Endothelial cell of umbilical vein (primary cell): ENCODE measurements at regions not wholly inside any gene's neighbourhood (a gene's known extent, or its start where the extent isn't known, plus 50 kb on each side); places are given as distances from the start of the nearest gene placed in this dataset.

Source experiments
- BruUV-seq: library from RNA; stranded (reverse); fragments of 400-500 nt; replicated peaks from 2 replicates; lab custom pipeline; 2021; lab: Mats Ljungman, UMichigan
- CTCF ChIA-PET: fragments of 300-600, 350-600 bp; sonication (Branson Sonifier 250); formaldehyde crosslinking; loops from one replicate; lab custom pipeline; 2021; ENCODE audit warnings: antibody characterized with exemption, inconsistent platforms; lab: Charles Lee
- POLR2A ChIA-PET: fragments of 300-600, 350-600 bp; sonication (Branson Sonifier 250); formaldehyde crosslinking; loops from one replicate; lab custom pipeline; 2021; ENCODE audit warnings: antibody characterized with exemption, inconsistent platforms; lab: Charles Lee
- DNase-seq: peaks from one replicate; pipeline ENCODE4 v3.0.0-alpha.2; 2011; ENCODE audit warnings: low read depth, low spot score
- FAIRE-seq: peaks from 2 replicates; lab custom pipeline; 2011; peaks lifted over from hg19 to GRCh38; lab: Jason Lieb, UNC
- H2AFZ ChIP-seq: 2 replicates; pipeline ENCODE4 v1.6.0; 2012; ENCODE audit warnings: low read depth, low read length, control low read depth, inconsistent platforms
- H3K27ac ChIP-seq: 2 replicates; pipeline ENCODE4 v1.5.1; 2011; ENCODE audit warnings: low read depth, mild to moderate bottlenecking, control low read depth, low read length, moderate library complexity; ENCODE audit not compliant: insufficient read depth
- H3K27me3 ChIP-seq, 2 experiments: 2 replicates each; pipeline versions ENCODE4 v1.6.0 to v1.6.1; 2011; ENCODE audit warnings: low read length in 2 of 2, mixed read lengths in 1 of 2; ENCODE audit not compliant: control insufficient read depth in 2 of 2, insufficient read depth in 2 of 2
- H3K36me3 ChIP-seq, 2 experiments: 2 replicates in 1 of 2; 3 replicates in 1 of 2; pipeline ENCODE4 v1.5.1; 2011; ENCODE audit warnings: low read length in 2 of 2, mild to moderate bottlenecking in 1 of 2, moderate library complexity in 1 of 2; ENCODE audit not compliant: control insufficient read depth in 2 of 2, insufficient read depth in 2 of 2; ENCODE audit errors: extremely low read depth in 1 of 2
- H3K4me1 ChIP-seq: 3 replicates; pipeline ENCODE4 v1.5.1; 2011; ENCODE audit warnings: mild to moderate bottlenecking, low read length; ENCODE audit not compliant: control insufficient read depth, insufficient read depth; ENCODE audit errors: extremely low read depth
- H3K4me2 ChIP-seq: 2 replicates; pipeline ENCODE4 v1.6.1; 2011; ENCODE audit warnings: low read length, control low read depth, mixed read lengths; ENCODE audit not compliant: insufficient read depth
- H3K4me3 ChIP-seq, 3 experiments: fragments of 200-600 bp in 1 of 3; sonication (generic), shearing (Covaris generic) in 1 of 3; replicated peaks in 1 of 3; 2 replicates each; pipeline ENCODE4 v1.5.1; 2011 to 2016; ENCODE audit warnings: control low read depth in 3 of 3, low read length in 3 of 3, mild to moderate bottlenecking in 2 of 3, inconsistent platforms in 1 of 3, low read depth in 1 of 3, moderate library complexity in 1 of 3; ENCODE audit not compliant: insufficient read depth in 1 of 3
- H3K79me2 ChIP-seq: 2 replicates; pipeline ENCODE4 v1.6.0; 2012; ENCODE audit warnings: low read length, inconsistent platforms; ENCODE audit not compliant: control insufficient read depth, insufficient read depth
- H3K9ac ChIP-seq: replicated peaks from 2 replicates; pipeline ENCODE3; 2011; ENCODE audit warnings: low read length, control low read depth; ENCODE audit not compliant: insufficient read depth; ENCODE audit errors: extremely low read depth
- H3K9me1 ChIP-seq: replicated peaks from 3 replicates; pipeline ENCODE4 v1.6.0; 2011; ENCODE audit warnings: mild to moderate bottlenecking, low read length; ENCODE audit not compliant: control insufficient read depth, insufficient read depth; ENCODE audit errors: extremely low read depth
- H3K9me3 ChIP-seq: replicated peaks from 2 replicates; pipeline ENCODE4 v1.5.1; 2012; ENCODE audit warnings: low read length, inconsistent platforms; ENCODE audit not compliant: control insufficient read depth, insufficient read depth
- H4K20me1 ChIP-seq: replicated peaks from 2 replicates; pipeline ENCODE3; 2011; ENCODE audit warnings: mild to moderate bottlenecking, low read length; ENCODE audit not compliant: control insufficient read depth, insufficient read depth; ENCODE audit errors: extremely low read depth
- CTCF ChIP-seq, 2 donors: IDR thresholded peaks; 1 replicate in 1 of 2; 2 replicates in 1 of 2; pipeline ENCODE4 v1.5.1; 2011; ENCODE audit warnings: low read length in 2 of 2, mild to moderate bottlenecking in 2 of 2, moderate library complexity in 2 of 2, control low read depth in 1 of 2, inconsistent platforms in 1 of 2, low read depth in 1 of 2; ENCODE audit not compliant: insufficient read depth in 1 of 2; ENCODE audit errors: extremely low read depth in 1 of 2
- EZH2 ChIP-seq: IDR thresholded peaks from 2 replicates; pipeline ENCODE4 v1.6.1; 2012; ENCODE audit warnings: borderline replicate concordance, low read depth, mild to moderate bottlenecking, moderate library complexity, low read length, inconsistent platforms; ENCODE audit not compliant: severe bottlenecking
- FOS ChIP-seq: IDR thresholded peaks from 2 replicates; pipeline ENCODE4 v1.6.1; 2011; ENCODE audit warnings: mild to moderate bottlenecking, low read length, moderate library complexity, borderline replicate concordance; ENCODE audit not compliant: insufficient read depth
- GATA2 ChIP-seq: IDR thresholded peaks from 2 replicates; pipeline ENCODE4 v1.7.0; 2011; ENCODE audit warnings: low read depth, mild to moderate bottlenecking, moderate library complexity, mixed read lengths, low read length; ENCODE audit not compliant: insufficient read length, insufficient read depth
- JUN ChIP-seq: IDR thresholded peaks from 2 replicates; pipeline ENCODE4 v1.6.1; 2011; ENCODE audit warnings: borderline replicate concordance, low read depth; ENCODE audit not compliant: insufficient read length, insufficient read depth
- MAX ChIP-seq: IDR thresholded peaks from 2 replicates; pipeline ENCODE4 v1.6.1; 2011; ENCODE audit not compliant: insufficient read depth, insufficient read length
- MYC ChIP-seq: IDR thresholded peaks from one replicate; pipeline ENCODE4 v1.6.1; 2011; ENCODE audit warnings: mild to moderate bottlenecking, low read depth, low read length
- POLR2A ChIP-seq: IDR thresholded peaks from 2 replicates; pipeline ENCODE4 v1.6.1; 2012; ENCODE audit warnings: low read depth, mild to moderate bottlenecking, control low read depth, low read length
- POLR2AphosphoS5 ChIP-seq: IDR thresholded peaks from 2 replicates; pipeline ENCODE4 v1.6.1; 2012; ENCODE audit warnings: low read depth, mild to moderate bottlenecking, control low read depth, low read length, moderate library complexity; ENCODE audit not compliant: insufficient read depth
- dilution Hi-C: fragments of 300-500 bp; cut with MboI; formaldehyde crosslinking; loops from one replicate; pipeline ENCODE4 v1.15.0; 2019; ENCODE audit warnings: low sequenced_read_pairs; ENCODE audit not compliant: extremely low pct_ligation_motif_present
- intact Hi-C: fragments of 100-400 bp; cut with micrococcal nuclease; formaldehyde crosslinking; loops from one replicate; pipeline ENCODE4 v1.10.0; 2022

- FAIRE-seq: no peak
- no peak for TF ChIP-seq POLR2A
- no peak for TF ChIP-seq EZH2
- Histone ChIP-seq H3K36me3 (no peaks in the 10 kb centered on the region), H3K79me2 (no peaks in the 10 kb centered on the region), H3K9ac (no peak overlapping the region), H3K4me1 (no peaks in the 10 kb centered on the region), H3K27me3 (no peaks in the 10 kb centered on the region), H3K9me1 (no peaks in the 10 kb centered on the region), H4K20me1 (no peaks in the 10 kb centered on the region), H3K4me2 (no peak overlapping the region), H3K4me3 (no peak overlapping the region), H3K27ac (no peak overlapping the region), H2AFZ (no peak overlapping the region), H3K9me3 (no peaks in the 10 kb centered on the region)
- ChIA-PET CTCF (no interaction called here), POLR2A (no interaction called here)
- DNase-seq: no peak
- no TSS peak for BruUV-seq
- dilution Hi-C loops: no loop called here
- intact Hi-C loops: no loop called here
These were observed 122.5 kb upstream of the GDNF start for GRCh38 chr5:37962389-37962788.

- Histone ChIP-seq H4K20me1 (no peaks in the 10 kb centered on the region), H3K4me1 (no peaks in the 10 kb centered on the region), H3K9me3 (no peaks in the 10 kb centered on the region), H3K4me3 (no peak overlapping the region), H3K27ac (no peak overlapping the region), H3K4me2 (no peak overlapping the region), H3K9me1 (no peaks in the 10 kb centered on the region), H3K79me2 (no peaks in the 10 kb centered on the region), H2AFZ (no peak overlapping the region), H3K36me3 (no peaks in the 10 kb centered on the region), H3K9ac (no peak overlapping the region), H3K27me3 (no peaks in the 10 kb centered on the region)
- FAIRE-seq: no peak
- dilution Hi-C loops (no loop called here), intact Hi-C loops (no loop called here)
- ChIA-PET CTCF (no interaction called here), POLR2A (no interaction called here)
- no peak for DNase-seq
- no peak for TF ChIP-seq EZH2
- no peak for TF ChIP-seq MAX
- TF ChIP-seq FOS: no peak
- TF ChIP-seq JUN: no peak
- TF ChIP-seq CTCF (IDR thresholded peaks at IDR 0.05; ENCODE audit: extremely low read depth in 1 of 2, insufficient read depth in 1 of 2, low read depth in 1 of 2, low read length in 2 of 2): no peak
- TF ChIP-seq POLR2AphosphoS5: no peak
- no peak for TF ChIP-seq GATA2
- TF ChIP-seq POLR2A: no peak
- TF ChIP-seq MYC: no peak
- BruUV-seq: no TSS peak
These were observed 117.4 kb upstream of the GDNF start for GRCh38 chr5:37957218-37957617.
